ENCODE measurements at regions not wholly inside any gene's neighbourhood (a gene's known extent, or its start where the extent isn't known, plus 50 kb on each side); places are given as distances from the start of the nearest gene placed in this dataset.

- no peak for DNase-seq (ENCODE audit: low read depth in 2 of 2)
Measured at GRCh38 chr17:56085576-56086267, 67.6 kb upstream of the ANKFN1 start.

GRCh38 chr17:56087199-56087598, 66.1 kb upstream of the ANKFN1 start:
- DNase-seq (ENCODE audit: low read depth in 2 of 2): no peak

GRCh38 chr17:56096026-56096810, 57.1 kb upstream of the ANKFN1 start:
- DNase-seq (ENCODE audit: low read depth in 2 of 2): no peak

GRCh38 chr17:56098746-56099145, 54.5 kb upstream of the ANKFN1 start:
- no peak for DNase-seq (ENCODE audit: low read depth in 2 of 2)

GRCh38 chr17:56099649-56100048, 53.6 kb upstream of the ANKFN1 start:
- DNase-seq (ENCODE audit: low read depth in 2 of 2): no peak
